GM18870 (cell line): ENCODE measurements at regions not wholly inside any gene's neighbourhood (a gene's known extent, or its start where the extent isn't known, plus 50 kb on each side); places are given as distances from the start of the nearest gene placed in this dataset.

Source experiments
- ATAC-seq: cut with Tn5 transposase; IDR thresholded peaks from one replicate; pipeline ENCODE4 v1.9.1; 2021; ENCODE audit warnings: moderate library complexity; ENCODE audit not compliant: unreplicated experiment

DNA sequence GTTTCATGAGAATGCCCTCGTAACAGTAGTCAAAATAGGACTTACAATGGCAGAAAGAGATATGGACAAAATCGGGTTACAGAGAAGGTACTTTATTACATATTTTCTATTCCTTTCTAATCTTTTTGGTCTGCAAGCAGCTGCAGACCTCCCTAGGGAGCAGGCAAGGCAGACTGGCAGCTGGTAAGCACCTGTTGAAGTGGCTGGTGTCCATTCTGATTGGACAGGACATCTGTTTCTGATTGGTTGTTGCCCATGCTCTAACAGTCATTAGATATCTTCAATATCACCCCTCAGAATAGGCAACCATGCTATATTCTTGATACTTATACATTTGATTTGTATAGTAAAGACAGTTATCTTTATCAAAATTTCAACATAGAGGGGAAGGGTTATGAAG lies 606.3 kb downstream of the KCNJ2 start:
- ATAC-seq: no peak

DNA sequence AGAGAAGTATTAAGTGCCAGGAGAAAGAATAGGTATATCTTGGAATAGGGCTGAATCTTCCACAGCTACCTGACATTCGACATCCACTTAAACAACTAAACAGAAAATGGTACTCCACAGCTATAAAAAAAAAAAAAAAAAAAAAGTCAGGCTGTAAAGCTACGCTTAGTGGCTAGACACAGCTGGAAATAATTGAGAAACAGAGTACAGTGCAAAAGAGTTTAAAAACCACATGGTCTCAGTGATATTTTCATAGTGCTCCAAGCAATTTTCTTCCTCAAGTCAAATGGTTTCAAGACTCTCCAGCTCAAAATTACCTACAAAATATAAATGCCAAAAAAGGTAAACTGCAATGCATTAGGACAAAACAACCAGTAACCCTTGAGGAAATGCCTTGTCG lies 607.1 kb downstream of the KCNJ2 start:
- no peak for ATAC-seq

DNA sequence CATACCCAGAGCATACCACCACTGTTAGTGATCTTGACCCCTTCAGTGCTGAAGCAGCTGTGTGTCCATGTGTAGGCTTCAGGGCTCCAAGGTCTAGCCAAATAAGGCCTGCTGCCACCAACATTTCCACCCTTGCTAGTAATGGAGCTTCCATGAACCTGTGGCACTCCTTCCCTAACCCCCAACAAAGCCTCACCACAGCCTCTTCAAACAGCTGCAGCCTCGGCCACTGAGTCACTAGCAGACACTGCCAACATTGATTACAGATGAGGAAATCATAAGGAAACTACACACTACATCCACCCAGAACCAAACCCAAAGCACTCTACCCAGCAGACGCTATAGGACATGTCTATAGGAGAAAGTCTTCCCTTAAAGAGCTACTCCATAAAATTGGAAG lies 610.7 kb downstream of the KCNJ2 start:
- no peak for ATAC-seq

DNA sequence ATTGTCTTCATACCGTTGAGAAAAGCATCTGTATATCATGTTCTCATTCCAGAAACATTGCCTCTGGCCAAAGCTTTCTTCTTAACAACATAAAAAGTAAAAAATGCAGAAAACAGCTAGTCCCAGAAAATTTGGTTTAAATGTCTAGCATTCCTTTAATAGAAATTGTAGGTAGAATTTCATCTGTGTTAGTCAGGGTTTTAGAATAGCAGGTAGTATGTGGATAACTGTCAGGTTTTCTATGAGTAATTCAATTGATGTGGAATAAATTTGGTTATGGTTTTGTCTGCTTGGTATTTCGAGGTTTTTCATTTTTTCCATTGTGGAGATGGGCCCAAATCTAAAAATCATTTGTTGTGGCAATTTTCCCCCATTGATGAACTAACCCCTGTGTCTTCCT lies 616.7 kb downstream of the KCNJ2 start:
- ATAC-seq: no peak

DNA sequence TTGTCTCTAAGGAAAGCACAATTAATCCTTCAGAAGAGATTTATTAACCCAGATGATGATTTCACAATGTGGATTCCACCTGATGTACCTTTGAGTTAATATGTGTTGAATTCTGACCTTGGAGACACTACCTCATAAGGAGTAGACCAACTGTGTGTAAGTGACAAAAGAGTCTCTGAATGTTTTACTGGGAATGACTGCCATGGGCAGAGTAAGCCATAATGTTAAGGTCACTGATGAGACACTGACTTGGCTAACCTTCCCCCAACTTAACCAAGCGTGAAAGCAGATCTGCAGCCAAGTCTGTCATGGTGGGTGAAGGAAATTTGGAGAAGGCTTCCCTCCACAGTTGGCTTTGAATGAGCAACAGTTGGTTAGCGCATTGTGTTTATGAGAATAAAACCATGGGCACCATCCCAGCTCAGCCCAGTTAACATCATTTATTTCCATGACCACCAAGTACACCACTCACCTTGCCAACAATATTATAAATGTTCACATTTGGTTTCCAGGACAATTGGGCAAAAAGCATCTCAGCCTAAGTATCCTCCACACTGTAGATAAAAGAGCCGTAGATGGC lies 618.5 kb downstream of the KCNJ2 start:
- ATAC-seq: no peak

DNA sequence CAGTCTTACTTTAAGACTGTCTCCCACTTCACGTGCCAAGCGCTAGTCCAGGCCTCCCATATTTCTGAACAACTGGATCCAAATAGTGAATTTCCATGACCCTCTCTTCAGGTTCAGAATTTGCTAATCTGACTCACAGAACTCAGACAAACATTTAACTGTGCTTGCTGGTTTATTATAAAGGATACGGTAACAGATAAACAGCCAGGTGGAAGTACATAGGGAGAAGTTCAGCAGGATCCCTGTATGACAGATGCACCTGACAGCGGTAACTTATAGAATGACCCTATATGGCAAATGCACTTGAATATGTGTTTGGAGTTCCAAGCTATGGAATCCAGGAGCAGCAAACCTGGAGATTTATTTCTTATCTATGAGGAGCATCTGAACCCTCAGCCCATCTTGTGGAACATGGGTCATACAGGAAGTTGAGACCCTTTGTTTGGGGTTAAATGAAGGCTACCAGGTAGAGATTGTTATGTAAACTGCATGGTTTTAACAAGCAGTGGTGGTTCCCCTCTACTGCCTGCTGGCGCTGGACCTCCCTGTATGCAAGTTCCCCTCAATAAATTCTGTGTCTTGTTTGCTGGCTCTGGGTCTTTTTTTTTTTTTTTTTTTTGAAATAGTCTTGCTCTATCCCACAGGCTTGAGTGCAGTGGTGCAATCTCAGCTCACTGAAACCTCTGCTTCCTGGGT lies 622.6 kb downstream of the KCNJ2 start:
- ATAC-seq: no peak

DNA sequence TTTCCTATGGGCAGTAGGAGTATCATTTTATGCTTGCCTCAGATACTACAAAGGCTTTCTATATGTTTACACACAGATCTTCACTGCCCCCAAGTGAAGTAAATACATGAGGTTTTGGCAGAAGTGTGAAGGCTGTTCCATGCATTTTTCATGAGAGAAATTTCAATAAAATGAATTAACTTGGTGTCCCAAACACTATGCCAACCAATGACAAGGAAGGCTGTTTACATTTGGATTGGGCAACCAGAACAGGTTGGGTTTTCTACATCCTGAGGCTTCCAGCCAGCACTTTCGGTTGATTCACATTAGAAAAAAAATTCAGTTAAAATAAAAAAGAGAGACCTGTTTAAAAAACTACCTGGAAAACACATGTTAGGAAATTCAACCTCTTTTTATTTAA lies 625.4 kb downstream of the KCNJ2 start:
- no peak for ATAC-seq

DNA sequence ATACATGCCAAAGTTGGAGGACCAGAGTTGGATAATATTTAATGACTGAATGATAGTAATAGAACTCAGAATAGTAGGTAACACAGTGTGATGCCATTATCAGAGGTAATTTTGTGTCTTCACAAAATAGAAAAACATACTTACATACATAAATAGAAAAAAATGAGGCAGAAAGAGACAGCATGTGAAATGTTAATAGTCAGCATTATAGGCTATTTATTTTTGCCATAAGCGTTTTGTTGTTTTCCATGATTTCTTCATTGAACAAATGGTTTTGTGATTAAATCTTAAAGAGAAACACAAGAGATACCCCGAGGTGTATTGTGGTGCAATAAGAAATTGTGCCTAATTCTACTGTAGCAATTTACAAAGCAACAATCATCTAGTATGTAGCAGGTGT lies 626.3 kb downstream of the KCNJ2 start:
- ATAC-seq: no peak

DNA sequence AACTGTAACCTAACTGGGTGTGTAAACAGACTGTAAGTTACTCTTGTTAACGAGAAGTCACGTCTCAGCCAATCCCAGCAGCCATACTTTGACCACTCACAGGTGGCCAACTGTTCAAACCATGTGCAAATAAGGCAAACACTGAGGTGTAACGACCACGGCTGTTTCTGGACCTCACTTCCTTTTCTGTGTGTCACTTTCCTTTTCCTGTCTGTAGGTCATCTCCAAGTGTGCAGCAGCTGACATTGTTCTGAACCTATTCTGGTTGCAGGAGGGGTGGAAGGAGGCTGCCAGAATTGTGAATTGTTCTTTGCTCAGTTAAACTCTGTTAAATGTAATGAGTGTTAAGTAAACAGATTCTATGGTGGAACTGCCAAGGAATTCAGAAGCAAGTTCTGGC lies 627.4 kb downstream of the KCNJ2 start:
- no peak for ATAC-seq

DNA sequence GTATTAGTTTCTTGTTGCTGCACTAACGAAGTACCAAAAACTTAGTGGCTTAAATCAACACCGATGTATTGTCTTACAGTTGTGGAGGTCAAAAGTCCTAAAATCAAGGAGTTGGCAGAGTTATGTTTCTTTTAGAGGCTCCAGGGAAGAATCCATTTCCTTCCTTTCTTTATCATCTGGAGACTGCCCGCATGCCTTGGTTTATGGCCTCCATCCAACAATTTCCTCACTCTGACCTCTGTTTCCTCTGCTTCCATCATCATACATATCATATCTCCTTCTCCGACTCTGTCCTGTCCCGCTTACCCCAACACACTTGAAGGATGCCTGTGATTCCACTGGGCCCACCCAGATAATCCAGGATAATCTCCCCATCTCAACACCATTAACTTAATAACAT lies 627.8 kb downstream of the KCNJ2 start:
- ATAC-seq: no peak

DNA sequence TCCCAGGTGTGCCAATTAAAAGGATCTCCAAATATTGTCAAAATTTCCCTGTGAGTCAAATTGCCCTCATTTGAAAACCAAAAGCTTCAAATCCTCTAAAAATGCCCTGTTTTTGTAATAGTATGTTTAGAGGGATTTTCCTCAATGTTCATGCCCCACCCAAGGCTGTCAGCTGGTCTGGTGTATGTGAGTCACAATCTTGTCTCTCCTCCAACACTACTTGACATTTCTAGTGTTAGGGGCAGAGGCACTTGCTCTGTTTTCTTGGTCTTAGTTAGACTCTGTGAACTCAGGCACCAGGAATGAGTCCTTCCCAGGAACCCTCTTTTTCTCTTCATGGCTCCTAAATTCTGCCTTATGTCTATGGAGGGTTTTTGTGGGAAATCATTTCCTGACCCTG lies 634.8 kb downstream of the KCNJ2 start:
- ATAC-seq: no peak

DNA sequence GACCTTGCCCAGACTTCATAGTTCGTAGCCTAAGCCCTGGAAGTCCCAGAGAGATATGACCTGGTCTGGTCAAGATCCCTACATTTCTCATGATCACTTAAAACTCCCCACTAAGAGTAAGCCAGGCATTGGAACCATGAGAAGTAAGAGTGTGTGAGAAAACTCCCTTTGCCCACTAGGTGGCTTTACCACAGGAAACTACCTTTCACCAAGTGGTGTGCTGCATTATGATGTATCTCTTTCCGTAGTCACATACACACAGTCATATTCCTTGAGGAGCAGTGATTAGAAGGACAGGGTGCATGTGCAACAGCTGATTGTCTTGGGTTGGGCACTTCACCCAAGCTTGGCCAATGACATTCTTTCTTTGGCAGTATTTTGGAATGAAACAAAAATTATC lies 639.3 kb downstream of the KCNJ2 start:
- no peak for ATAC-seq

DNA sequence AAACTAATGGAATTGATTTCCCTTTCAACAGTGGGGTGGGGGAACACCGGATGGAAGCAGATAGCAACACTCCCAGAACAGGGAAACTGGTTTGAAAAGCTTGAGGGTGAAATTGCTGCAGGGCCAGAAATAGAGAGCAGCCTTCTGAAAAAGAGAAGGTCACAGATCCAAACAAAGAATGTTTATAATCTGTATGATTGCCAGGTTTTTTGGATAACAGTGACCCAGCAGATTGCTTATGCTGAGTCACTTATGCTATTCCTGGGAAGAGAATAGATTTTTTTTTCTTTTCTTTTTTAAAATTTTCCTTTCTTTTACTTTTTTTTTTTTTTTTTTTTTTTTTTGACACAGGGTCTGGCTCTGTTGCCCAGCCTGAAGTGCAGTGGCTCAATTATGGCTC lies 641.3 kb downstream of the KCNJ2 start:
- ATAC-seq: no peak

DNA sequence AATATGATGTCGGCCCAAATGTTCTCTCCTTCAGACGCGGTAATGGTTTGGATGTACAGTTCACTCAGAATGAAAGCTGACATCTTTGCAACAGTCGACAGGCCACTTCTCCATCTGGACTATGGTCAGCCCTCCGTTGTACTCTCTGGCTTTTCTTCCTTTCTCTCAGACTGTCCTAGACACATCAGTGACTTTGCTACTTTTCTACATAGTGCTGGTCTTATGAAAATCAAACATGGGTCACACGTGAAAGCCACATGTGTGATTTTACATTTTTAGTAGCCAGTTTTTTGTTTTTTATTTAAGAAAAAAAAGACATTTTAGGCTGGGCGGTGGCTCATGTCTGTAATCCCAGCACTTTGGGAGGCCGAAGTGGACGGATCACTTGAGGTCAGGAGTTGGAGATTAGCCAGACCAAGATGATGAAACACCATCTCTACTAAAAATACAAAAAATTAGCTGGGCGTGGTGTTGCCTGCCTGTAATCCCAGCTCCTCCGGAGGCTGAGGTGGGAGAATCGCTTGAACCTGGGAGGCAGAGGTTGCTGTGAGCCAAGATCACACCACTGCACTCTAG lies 644.1 kb downstream of the KCNJ2 start:
- ATAC-seq: no peak

DNA sequence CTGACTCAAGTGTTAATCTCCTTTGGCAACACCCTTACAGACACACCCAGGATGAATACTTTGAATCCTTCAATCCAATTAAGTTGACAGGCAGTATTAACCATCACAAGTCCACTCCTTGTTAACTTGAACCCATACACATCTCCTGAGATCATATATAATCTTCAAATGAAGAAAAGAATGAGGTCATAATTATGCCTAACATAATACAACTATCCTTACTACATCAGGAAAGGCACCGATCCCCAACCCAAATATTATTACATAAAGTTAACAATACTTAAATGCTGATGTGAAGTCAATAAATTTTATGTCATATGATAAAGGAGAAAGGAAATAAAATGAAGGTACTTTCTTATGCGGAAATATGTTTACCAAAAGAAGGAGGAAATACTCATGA lies 649.9 kb downstream of the KCNJ2 start:
- no peak for ATAC-seq

DNA sequence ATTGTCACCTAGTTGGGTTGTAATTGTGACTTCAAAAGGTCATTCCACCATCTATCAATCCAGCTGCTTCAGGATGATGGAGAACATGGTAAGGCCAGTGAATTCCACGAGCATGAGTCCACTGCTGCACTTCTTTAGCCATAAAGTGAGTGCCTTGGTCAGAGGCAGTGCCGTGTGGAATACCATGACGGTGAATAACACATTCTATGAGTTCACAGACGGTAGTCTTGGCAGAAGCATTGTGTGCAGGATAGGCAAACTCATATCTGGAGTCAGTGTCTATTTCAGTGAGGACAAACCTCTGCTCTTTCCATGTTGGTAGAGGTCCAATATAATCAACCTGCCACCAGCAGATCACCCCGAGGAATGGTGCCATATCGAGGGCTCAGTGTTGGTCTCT lies 650.9 kb downstream of the KCNJ2 start:
- ATAC-seq: no peak

DNA sequence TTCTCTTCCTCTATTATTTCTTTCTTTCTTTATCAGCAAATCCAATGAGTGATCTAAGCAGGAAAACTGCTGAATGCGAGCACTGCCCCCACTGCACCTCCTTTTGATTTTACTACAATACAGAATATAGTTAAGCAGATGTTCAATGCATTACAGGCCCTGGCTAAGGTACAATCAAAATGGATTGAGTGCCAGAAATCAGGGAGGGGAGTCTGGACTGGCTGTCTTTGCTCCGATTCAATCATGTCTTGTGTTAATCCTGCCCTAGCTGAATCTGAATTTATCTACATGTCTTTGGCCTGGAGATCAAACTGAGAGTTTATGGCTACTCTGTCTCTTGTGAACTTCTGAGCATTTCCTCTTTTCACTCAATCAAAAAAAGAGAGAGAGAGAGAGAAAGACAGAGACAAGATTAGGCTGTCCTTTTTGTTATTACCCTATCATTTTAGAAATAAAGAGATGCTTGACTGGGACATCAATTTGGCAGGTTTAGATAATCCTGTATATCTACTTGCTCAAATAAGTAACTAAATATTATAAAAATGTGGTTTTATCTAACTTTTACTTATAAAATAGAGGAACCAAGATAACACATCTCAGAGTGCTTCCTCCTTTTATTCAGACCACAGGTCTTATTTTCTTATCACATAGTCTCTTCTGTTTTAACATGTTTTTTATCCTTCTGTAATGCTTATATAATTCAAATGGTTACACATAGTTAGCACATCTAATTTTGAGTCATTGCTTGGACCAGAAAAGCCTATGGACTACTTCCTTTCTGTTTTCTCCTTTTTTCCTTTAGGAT lies 656.2 kb downstream of the KCNJ2 start:
- no peak for ATAC-seq

DNA sequence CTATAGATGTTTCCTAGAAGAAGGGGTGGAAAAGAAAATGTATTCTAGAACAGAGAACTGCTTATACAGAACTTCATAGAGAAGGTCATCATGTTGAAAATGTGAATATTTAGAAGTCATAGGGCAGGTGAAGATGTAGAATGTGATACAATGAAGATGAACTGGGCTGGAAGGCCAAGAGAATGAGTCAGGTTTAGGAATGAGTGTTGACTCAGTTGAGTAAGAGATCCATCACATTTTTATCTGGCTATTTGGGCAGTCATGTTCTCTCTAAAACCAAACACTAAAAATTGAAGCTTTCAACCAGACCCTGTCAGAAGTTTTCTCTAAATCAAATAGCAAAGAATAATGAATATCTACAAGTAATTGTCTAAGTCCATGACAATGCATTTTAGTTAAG lies 660.5 kb downstream of the KCNJ2 start:
- no peak for ATAC-seq

DNA sequence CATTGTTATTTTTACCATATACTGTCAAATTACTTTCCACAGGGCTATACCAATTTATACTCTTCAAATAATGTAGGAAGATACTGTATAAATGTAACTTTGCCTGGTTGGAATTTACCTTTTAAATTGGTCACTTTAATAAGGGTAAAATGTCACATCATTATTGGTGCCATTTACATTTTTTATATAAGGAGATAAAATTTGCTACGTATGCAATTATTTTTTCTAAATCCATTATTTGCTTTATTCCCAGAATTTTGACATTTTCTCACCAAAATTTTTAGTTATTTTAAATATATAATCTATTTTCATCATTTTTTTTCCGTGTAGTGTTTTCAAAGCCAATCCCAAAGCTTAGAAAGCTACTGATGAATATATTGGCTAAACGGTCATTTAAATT lies 664.7 kb downstream of the KCNJ2 start:
- ATAC-seq: no peak

DNA sequence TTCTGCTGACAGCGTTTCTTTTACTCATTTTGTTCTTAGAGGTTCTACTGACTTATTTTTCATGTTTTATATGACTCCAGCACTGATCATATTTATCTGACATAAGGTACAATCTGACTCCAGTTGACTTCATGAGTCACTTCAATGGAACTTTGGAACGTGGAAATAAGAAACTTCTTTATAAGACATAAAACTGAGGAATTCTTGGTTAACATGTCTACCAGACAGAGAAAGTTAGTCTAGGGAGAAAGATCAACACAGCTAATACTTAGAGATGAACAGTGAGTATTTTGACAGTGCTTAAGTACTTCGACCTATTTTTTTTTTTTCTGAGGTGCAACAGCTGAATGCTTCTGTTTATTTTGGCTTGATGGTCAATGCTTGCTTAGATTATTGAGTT lies 679.5 kb downstream of the KCNJ2 start:
- no peak for ATAC-seq

DNA sequence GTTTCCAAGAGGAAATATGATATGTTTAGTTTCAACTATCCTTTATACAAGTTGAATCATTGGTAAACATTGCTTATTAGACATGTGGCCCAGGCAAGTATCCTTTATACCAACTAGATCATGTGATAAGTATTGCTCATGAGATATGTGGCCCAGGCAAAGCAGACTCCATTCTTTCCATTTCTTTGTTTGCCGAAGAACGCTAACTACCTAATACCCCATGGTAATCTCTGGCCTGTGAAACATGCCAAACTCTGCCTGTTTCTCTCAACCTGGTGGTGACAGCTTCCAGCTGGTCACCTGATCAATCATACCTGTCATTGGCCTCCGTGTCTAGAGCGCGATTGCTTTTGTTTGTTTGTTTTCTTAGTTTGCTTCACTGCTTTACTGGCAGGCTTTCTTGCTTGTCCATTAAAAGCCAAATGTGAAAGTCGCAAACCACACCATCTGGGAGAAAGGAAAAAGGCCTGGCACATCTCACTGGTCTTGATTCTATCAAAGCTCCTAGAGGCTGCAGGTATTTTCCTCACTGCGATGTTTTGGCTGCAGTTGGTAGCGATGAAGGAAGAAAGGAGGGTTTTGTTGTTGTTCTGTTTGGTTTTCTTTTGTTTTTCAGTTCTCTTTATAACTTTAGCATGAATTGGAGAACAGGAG lies 686.2 kb downstream of the KCNJ2 start:
- no peak for ATAC-seq

DNA sequence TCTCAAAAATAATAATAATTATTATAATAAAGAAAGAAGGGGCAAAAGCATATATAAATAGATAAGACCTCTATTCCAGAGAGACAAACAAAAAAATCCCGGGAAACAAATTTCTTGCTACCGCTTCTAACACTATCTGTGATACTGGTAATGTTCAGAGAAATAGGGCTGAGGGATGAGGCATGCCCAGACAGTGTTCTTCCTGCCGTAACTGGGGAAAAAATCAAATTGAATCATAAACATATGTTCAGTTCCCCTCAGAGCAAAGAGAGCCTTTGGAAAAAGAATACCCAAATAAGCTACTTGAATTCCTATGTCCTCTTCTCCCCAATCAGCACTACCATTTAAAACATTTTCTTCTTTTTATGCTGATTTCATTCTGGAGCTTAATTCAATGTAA lies 688.0 kb downstream of the KCNJ2 start:
- no peak for ATAC-seq
